ENCODE measurements at regions not wholly inside any gene's neighbourhood (a gene's known extent, or its start where the extent isn't known, plus 50 kb on each side); places are given as distances from the start of the nearest gene placed in this dataset.
"Not testable (repeated sequence)": the region's sequence is repeated elsewhere in the genome, so short reads cannot be mapped to it uniquely, and the experiment has no call there.

- SMC1A ChIA-PET (ENCODE audit: uncharacterized antibody, unreplicated experiment): no interaction called here
- DNase-seq (ENCODE audit: low read depth, low spot score): no peak
- 32% methylated on average over 3 of the region's 3 CpGs for WGBS (ENCODE audit: insufficient coverage, insufficient replicate concordance, low lambda C conversion rate, missing lambda C conversion rate)
Observed at GRCh38 chr5:85388770-85389169, 1004.1 kb upstream of the EDIL3 start.

GRCh38 chr5:85392309-85392708, 1007.6 kb upstream of the EDIL3 start:
- H2AFZ ChIP-seq (ENCODE audit: control insufficient read depth, low read depth, low read length); POLR2A ChIA-PET; H4K20me1 ChIP-seq (ENCODE audit: control insufficient read depth, insufficient read depth); BruUV-seq (replicated peaks); CTCF ChIA-PET; H3K4me1 ChIP-seq (ENCODE audit: control insufficient read depth, insufficient read depth, low read length); in situ Hi-C loops (cut with MboI); H3K9me3 ChIP-seq (replicated peaks; ENCODE audit: control insufficient read depth, insufficient read depth, low read length); H3K36me3 ChIP-seq (ENCODE audit: control insufficient read depth in 2 of 2, insufficient read depth in 2 of 2, low read length in 1 of 2); H3K27ac ChIP-seq (ENCODE audit: control insufficient read depth, insufficient read depth); H3K27me3 ChIP-seq (replicated peaks in 1 of 2; ENCODE audit: control insufficient read depth in 2 of 2, insufficient read depth in 2 of 2, low read length in 1 of 2); intact Hi-C loops (cut with micrococcal nuclease; ENCODE audit: unreplicated experiment); H3K4me2 ChIP-seq (ENCODE audit: control insufficient read depth, insufficient read depth); RAD21 ChIA-PET (ENCODE audit: unreplicated experiment); H3K4me3 ChIP-seq; H3K79me2 ChIP-seq (ENCODE audit: control insufficient read depth, insufficient read depth, low read length); FAIRE-seq; SMC1A ChIA-PET (ENCODE audit: uncharacterized antibody, unreplicated experiment); DNase-seq (ENCODE audit: low read depth, low spot score); H3K9ac ChIP-seq (ENCODE audit: control insufficient read depth, insufficient read depth, low read length); ATAC-seq: not testable (repeated sequence)
- 33% methylated on average over 8 of the region's 8 CpGs for WGBS (ENCODE audit: insufficient coverage, insufficient replicate concordance, low lambda C conversion rate, missing lambda C conversion rate)

More at GRCh38 chr5:85388770-85389169, 1004.1 kb upstream of the EDIL3 start:
- TF ChIP-seq NFIC (IDR thresholded peaks at IDR 0.05; ENCODE audit: low read depth, low read length): no peak
- no peak for TF ChIP-seq ZNF24 (IDR thresholded peaks at IDR 0.05)
- TF ChIP-seq NFYA (IDR thresholded peaks at IDR 0.05; ENCODE audit: borderline replicate concordance, low read depth, low read length): no peak
- no peak for TF ChIP-seq SIN3A (IDR thresholded peaks at IDR 0.05; ENCODE audit: low read depth, low read length)
- TF ChIP-seq USF2 (IDR thresholded peaks at IDR 0.05; ENCODE audit: borderline replicate concordance, low read depth, low read length): no peak
- TF ChIP-seq SREBF2 (IDR thresholded peaks at IDR 0.05; ENCODE audit: low read length): no peak
- TF ChIP-seq MYC (IDR thresholded peaks at IDR 0.05; ENCODE audit: insufficient read depth, insufficient read length, insufficient replicate concordance, low read length, severe bottlenecking): no peak
- no peak for TF ChIP-seq DPF2 (IDR thresholded peaks at IDR 0.05)
- FAIRE-seq (no peak), ATAC-seq (no peak)
- Histone ChIP-seq H4K20me1 (ENCODE audit: control insufficient read depth, insufficient read depth) (no peaks in the 10 kb centered on the region), H3K36me3 (ENCODE audit: control insufficient read depth in 2 of 2, insufficient read depth in 2 of 2, low read length in 1 of 2) (no peaks in the 10 kb centered on the region), H3K79me2 (ENCODE audit: control insufficient read depth, insufficient read depth, low read length) (no peaks in the 10 kb centered on the region), H3K9me3 (replicated peaks; ENCODE audit: control insufficient read depth, insufficient read depth, low read length) (no peaks in the 10 kb centered on the region), H3K4me3 (no peak overlapping the region), H3K4me2 (ENCODE audit: control insufficient read depth, insufficient read depth) (no peak overlapping the region), H3K27ac (ENCODE audit: control insufficient read depth, insufficient read depth) (no peak overlapping the region), H2AFZ (ENCODE audit: control insufficient read depth, low read depth, low read length) (no peak overlapping the region), H3K4me1 (ENCODE audit: control insufficient read depth, insufficient read depth, low read length) (no peaks in the 10 kb centered on the region), H3K9ac (ENCODE audit: control insufficient read depth, insufficient read depth, low read length) (no peak overlapping the region), H3K27me3 (replicated peaks in 1 of 2; ENCODE audit: control insufficient read depth in 2 of 2, insufficient read depth in 2 of 2, low read length in 1 of 2) (no peaks in the 10 kb centered on the region)
- intact Hi-C loops (cut with micrococcal nuclease; ENCODE audit: unreplicated experiment) (no loop called here), in situ Hi-C loops (cut with MboI) (no loop called here)
- RAD21 ChIA-PET (ENCODE audit: unreplicated experiment): no interaction called here
- POLR2A ChIA-PET: no interaction called here
- BruUV-seq (replicated peaks): no TSS peak
- CTCF ChIA-PET: no interaction called here
